ENCODE measurements at regions not wholly inside any gene's neighbourhood (a gene's known extent, or its start where the extent isn't known, plus 50 kb on each side); places are given as distances from the start of the nearest gene placed in this dataset.

DNA sequence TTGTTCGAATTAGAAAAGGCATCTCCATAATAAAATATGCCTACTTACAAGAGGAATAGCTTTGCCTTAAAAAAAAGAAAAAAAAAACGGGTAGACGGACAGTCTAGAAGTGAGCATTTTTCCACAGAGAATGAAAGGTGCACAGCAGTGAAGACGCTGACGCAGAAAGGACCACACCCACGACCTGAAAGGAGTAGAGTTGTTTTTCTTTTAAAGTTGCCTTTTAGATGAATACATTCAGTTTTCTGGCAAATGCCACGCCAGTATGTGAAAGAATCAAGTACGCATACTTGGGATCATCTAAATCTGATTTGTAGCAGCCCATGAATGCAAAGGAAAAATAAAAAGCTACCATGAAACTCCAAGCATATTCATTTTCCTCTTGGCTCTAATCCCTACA lies 809.2 kb upstream of the SOX11 start:
- H3K27ac ChIP-seq = no peak overlapping the region
- no peaks in the 10 kb centered on the region for H3K36me3 ChIP-seq (ENCODE audit: insufficient read depth, low read length)
- H3K9ac ChIP-seq (ENCODE audit: insufficient read length) = no peak overlapping the region
- no peak overlapping the region for H3K4me3 ChIP-seq
- TF ChIP-seq FOXP2 (optimal IDR thresholded peaks at IDR 0.05; ENCODE audit: control extremely low read depth, extremely low read length, insufficient read depth) (no peak), EZH2 (IDR thresholded peaks at IDR 0.05) (no peak), POLR2AphosphoS5 (IDR thresholded peaks at IDR 0.05; ENCODE audit: borderline replicate concordance, low read depth, low read length) (no peak)
- DNase-seq (ENCODE audit: low read depth, low spot score) = no peak
- no peaks in the 10 kb centered on the region for H3K9me3 ChIP-seq (ENCODE audit: low read depth, low read length)

DNA sequence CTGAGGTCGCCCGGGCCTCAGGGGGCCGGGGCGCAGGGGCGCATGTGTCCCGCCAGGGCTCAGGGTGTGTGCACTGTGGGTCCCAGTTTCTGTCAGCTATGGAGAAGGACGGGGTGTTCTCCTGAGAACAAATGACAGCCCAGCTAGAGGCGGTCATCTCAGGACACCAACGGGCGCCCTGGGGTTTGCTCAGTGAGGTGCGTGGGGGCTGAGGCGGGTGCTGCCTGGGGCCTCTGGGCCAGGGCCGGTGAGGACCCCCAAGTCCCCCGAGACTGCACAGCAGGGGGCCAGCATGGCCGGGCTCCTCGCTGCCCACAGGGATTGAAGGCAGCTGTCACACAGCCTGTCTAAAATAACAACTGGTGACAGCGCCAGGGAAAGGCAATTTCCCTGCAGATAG lies 808.8 kb upstream of the SOX11 start:
- Histone ChIP-seq H3K4me3 (no peak overlapping the region), H3K9ac (ENCODE audit: insufficient read length) (no peak overlapping the region), H3K9me3 (ENCODE audit: low read depth, low read length) (no peaks in the 10 kb centered on the region), H3K27ac (no peak overlapping the region), H3K36me3 (ENCODE audit: insufficient read depth, low read length) (no peaks in the 10 kb centered on the region)
- no peak for TF ChIP-seq FOXP2 (optimal IDR thresholded peaks at IDR 0.05; ENCODE audit: control extremely low read depth, extremely low read length, insufficient read depth)
- no peak for TF ChIP-seq EZH2 (IDR thresholded peaks at IDR 0.05)
- TF ChIP-seq POLR2AphosphoS5 (IDR thresholded peaks at IDR 0.05; ENCODE audit: borderline replicate concordance, low read depth, low read length) = no peak
- DNase-seq (ENCODE audit: low read depth, low spot score) = no peak

DNA sequence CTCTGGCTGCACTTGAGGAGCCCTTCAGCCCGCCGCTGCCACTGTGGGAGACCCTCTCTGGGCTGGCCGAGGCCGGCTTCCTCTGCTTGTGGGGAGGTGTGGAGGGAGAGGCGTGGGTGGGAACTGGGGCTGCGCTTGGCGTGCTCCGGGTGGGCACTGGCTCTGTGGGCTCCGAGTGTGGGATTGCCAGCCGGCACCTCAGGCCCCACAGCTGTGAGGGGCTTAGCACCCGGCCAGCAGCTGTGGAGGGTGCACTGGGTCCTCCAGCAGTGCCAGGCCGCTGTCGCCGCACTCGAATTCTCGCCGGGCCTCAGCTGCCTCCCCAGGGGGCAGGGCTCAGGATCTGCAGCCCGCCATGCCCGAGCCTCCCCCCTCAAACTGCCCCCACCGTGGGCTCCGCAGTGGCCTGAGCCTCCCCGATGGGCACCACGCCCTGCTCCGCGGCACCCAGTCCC lies 808.0 kb upstream of the SOX11 start:
- H3K4me3 ChIP-seq = no peak overlapping the region
- no peaks in the 10 kb centered on the region for H3K9me3 ChIP-seq (ENCODE audit: low read depth, low read length)
- TF ChIP-seq FOXP2 (optimal IDR thresholded peaks at IDR 0.05; ENCODE audit: control extremely low read depth, extremely low read length, insufficient read depth) (no peak), EZH2 (IDR thresholded peaks at IDR 0.05) (no peak), POLR2AphosphoS5 (IDR thresholded peaks at IDR 0.05; ENCODE audit: borderline replicate concordance, low read depth, low read length) (no peak)
- no peak for DNase-seq (ENCODE audit: low read depth, low spot score)
- H3K36me3 ChIP-seq (ENCODE audit: insufficient read depth, low read length) = no peaks in the 10 kb centered on the region
- H3K27ac ChIP-seq = no peak overlapping the region
- H3K9ac ChIP-seq (ENCODE audit: insufficient read length) = no peak overlapping the region

DNA sequence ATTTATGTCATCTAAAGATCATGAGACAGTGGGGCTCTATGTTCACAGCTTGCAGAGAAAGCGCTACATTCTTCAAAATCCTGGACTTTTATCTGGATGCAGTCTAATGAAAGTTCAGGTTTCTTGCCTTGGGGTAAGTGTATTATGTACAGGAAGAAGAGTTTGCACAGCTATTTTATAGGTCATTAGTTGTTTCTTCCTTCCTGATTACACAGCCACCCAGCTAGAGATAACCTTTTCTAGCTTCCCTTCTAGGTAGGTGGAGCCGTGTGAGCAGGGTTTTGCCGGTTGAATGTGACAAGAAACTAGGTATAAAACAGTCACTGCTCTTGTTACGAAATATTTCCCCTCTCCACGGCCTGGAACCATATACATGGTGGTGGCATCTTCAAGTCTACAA lies 800.8 kb upstream of the SOX11 start:
- Histone ChIP-seq H3K36me3 (ENCODE audit: insufficient read depth, low read length) (no peaks in the 10 kb centered on the region), H3K9ac (ENCODE audit: insufficient read length) (no peak overlapping the region), H3K27ac (no peak overlapping the region), H3K9me3 (ENCODE audit: low read depth, low read length) (no peaks in the 10 kb centered on the region), H3K4me3 (0 out of 2 replicates have a peak overlapping the region, but pooled peaks have one; percentile 14)
- DNase-seq (ENCODE audit: low read depth, low spot score) = no peak
- no peak for TF ChIP-seq EZH2 (IDR thresholded peaks at IDR 0.05)
- TF ChIP-seq POLR2AphosphoS5 (IDR thresholded peaks at IDR 0.05; ENCODE audit: borderline replicate concordance, low read depth, low read length) = no peak; the same call in 1 of the 2 replicates
- TF ChIP-seq FOXP2 (optimal IDR thresholded peaks at IDR 0.05; ENCODE audit: control extremely low read depth, extremely low read length, insufficient read depth) = no peak

DNA sequence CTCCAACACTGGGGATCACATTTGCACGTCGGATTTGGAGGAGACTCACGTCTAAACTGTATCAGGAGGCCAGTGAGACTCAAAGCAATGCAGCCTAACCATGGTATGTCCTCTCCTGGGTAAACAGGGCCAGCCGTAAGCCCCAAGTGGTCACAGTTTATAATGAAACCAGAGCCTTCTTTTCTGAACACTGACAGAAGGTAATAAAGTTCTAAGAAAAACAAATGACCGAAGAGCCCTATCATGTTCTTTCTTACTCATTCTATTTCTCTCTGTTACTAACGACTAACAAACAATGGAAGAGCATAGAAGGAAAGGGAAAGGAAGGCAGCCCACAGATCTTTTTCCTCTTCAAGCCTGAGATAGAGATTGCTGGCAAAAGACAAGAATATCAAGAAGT lies 796.8 kb upstream of the SOX11 start:
- Histone ChIP-seq H3K9me3 (ENCODE audit: low read depth, low read length) (no peaks in the 10 kb centered on the region), H3K9ac (ENCODE audit: insufficient read length) (no peak overlapping the region), H3K27ac (no peak overlapping the region), H3K36me3 (ENCODE audit: insufficient read depth, low read length) (no peaks in the 10 kb centered on the region), H3K4me3 (no peak overlapping the region)
- DNase-seq (ENCODE audit: low read depth, low spot score) = no peak
- TF ChIP-seq POLR2AphosphoS5 (IDR thresholded peaks at IDR 0.05; ENCODE audit: borderline replicate concordance, low read depth, low read length) (no peak), EZH2 (IDR thresholded peaks at IDR 0.05) (no peak), FOXP2 (optimal IDR thresholded peaks at IDR 0.05; ENCODE audit: control extremely low read depth, extremely low read length, insufficient read depth) (no peak)

DNA sequence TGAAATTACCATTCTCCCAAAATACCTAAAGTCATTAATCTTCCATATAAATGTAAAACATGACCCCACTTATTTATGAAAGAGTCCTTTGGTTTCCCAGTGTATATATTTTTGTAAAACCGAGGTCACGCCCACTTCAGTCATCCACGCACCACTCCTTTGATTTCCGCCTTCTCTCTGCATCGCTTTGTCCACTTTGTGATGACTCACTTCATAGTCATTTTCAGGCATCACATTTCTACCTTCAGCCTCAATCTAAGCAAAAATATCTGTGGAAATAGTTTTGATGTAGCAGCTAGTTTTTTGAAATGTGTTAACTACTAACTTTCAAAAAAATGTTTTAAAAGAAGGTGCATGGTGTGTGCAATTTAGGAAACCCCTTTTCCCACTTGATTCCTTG lies 793.5 kb upstream of the SOX11 start:
- no peak for DNase-seq (ENCODE audit: low read depth, low spot score)
- Histone ChIP-seq H3K9ac (ENCODE audit: insufficient read length) (no peak overlapping the region), H3K27ac (no peak overlapping the region), H3K36me3 (ENCODE audit: insufficient read depth, low read length) (no peaks in the 10 kb centered on the region), H3K9me3 (ENCODE audit: low read depth, low read length) (no peaks in the 10 kb centered on the region), H3K4me3 (no peak overlapping the region)
- TF ChIP-seq EZH2 (IDR thresholded peaks at IDR 0.05) (no peak), POLR2AphosphoS5 (IDR thresholded peaks at IDR 0.05; ENCODE audit: borderline replicate concordance, low read depth, low read length) (no peak), FOXP2 (optimal IDR thresholded peaks at IDR 0.05; ENCODE audit: control extremely low read depth, extremely low read length, insufficient read depth) (no peak)

DNA sequence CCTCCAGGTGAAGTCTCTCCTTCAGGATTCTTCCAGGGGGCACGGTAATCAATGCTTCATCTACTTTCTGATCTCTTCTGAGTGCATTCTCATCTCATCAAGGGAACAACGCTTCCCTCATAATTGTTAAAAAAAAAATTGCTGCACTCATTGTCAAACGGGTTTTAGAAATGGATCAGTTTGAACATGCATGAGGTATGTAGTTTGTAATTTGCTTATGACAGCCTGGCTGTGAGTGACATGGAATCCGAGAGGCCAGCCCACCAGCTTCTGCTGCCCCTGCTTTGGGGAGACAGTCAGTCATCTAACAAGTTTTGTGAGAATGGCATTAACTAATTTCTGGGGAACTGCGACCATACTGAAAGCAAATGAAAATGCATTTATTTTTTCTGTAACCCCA lies 791.9 kb upstream of the SOX11 start:
- Histone ChIP-seq H3K27ac (no peak overlapping the region), H3K9me3 (ENCODE audit: low read depth, low read length) (no peaks in the 10 kb centered on the region), H3K9ac (ENCODE audit: insufficient read length) (no peak overlapping the region), H3K36me3 (ENCODE audit: insufficient read depth, low read length) (no peaks in the 10 kb centered on the region), H3K4me3 (no peak overlapping the region)
- no peak for TF ChIP-seq EZH2 (IDR thresholded peaks at IDR 0.05)
- TF ChIP-seq FOXP2 (optimal IDR thresholded peaks at IDR 0.05; ENCODE audit: control extremely low read depth, extremely low read length, insufficient read depth) = no peak
- no peak for TF ChIP-seq POLR2AphosphoS5 (IDR thresholded peaks at IDR 0.05; ENCODE audit: borderline replicate concordance, low read depth, low read length)
- DNase-seq (ENCODE audit: low read depth, low spot score) = no peak

DNA sequence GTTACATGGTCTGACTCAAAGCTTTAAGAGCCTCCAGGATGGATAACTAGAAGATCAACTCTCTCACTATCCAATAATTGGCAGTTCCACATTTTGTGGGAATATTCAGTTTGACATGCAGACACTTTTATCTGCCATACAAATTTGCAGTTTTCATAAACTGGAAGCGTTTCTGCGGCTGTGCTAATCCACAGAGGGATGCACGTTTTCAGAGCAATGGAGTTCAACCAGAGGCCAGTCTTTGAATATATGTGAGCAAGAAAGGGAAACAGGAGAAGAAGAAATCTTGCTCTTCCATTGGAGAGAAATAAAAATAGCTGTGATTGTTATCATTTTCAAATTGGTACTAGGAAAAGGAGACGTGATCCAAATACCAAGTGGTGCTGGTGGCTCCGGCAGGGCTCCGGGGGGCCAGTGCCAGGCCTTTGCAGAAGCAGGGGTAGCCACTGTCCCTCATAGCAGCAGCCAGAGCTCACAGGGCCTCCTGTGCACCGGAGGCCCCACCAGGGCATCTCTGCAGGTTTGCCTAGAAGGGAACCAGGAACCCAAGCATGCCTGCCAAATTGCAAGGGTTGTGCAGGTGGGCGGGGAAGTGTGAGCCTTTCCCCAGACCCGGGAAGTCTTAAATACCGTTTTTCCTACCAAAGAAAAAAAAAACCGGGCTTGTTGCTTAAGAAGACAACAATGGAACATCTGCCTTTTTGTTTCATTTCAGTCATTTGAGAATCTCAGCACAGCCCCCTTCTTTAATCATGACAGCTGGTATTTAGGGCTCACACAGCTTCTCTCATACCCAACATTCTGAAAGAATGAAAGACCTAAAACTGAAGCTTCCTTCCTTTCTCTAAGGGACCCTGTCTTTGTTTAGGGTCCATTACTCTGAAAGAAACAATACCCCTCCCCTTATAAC lies 791.1 kb upstream of the SOX11 start:
- H3K27ac ChIP-seq = no peak overlapping the region
- no peak overlapping the region for H3K9ac ChIP-seq (ENCODE audit: insufficient read length)
- no peaks in the 10 kb centered on the region for H3K9me3 ChIP-seq (ENCODE audit: low read depth, low read length)
- no peaks in the 10 kb centered on the region for H3K36me3 ChIP-seq (ENCODE audit: insufficient read depth, low read length)
- no peak for TF ChIP-seq POLR2AphosphoS5 (IDR thresholded peaks at IDR 0.05; ENCODE audit: borderline replicate concordance, low read depth, low read length)
- no peak for TF ChIP-seq EZH2 (IDR thresholded peaks at IDR 0.05)
- TF ChIP-seq FOXP2 (optimal IDR thresholded peaks at IDR 0.05; ENCODE audit: control extremely low read depth, extremely low read length, insufficient read depth) = no peak
- H3K4me3 ChIP-seq = no peak overlapping the region
- DNase-seq (ENCODE audit: low read depth, low spot score) = no peak
